ENCODE measurements at regions not wholly inside any gene's neighbourhood (a gene's known extent, or its start where the extent isn't known, plus 50 kb on each side); places are given as distances from the start of the nearest gene placed in this dataset.

- DNase-seq (ENCODE audit: low read depth in 1 of 2, low spot score in 1 of 2): no peak
- no peak for TF ChIP-seq JUND (IDR thresholded peaks at IDR 0.05; ENCODE audit: low read depth)
- in situ Hi-C loops (cut with HindIII; ENCODE audit: low pct_unique_long_range_greater_than_20kb, low sequenced_read_pairs): no loop called here
Measured at GRCh38 chr3:107272471-107272870, 104.8 kb upstream of the CCDC54 start.

- DNase-seq (ENCODE audit: low read depth in 1 of 2, low spot score in 1 of 2): peak in 1 of 2 experiments; percentile 50
- in situ Hi-C loops (cut with HindIII; ENCODE audit: low pct_unique_long_range_greater_than_20kb, low sequenced_read_pairs): no loop called here
Measured at GRCh38 chr3:107272885-107273284, 104.4 kb upstream of the CCDC54 start.

GRCh38 chr3:107273771-107274170, 103.5 kb upstream of the CCDC54 start:
- no peak for TF ChIP-seq JUND (IDR thresholded peaks at IDR 0.05; ENCODE audit: low read depth)
- in situ Hi-C loops (cut with HindIII; ENCODE audit: low pct_unique_long_range_greater_than_20kb, low sequenced_read_pairs): no loop called here
- no peak for DNase-seq (ENCODE audit: low read depth in 1 of 2, low spot score in 1 of 2)

More at GRCh38 chr3:107272885-107273284, 104.4 kb upstream of the CCDC54 start:
- no peak for TF ChIP-seq JUND (IDR thresholded peaks at IDR 0.05; ENCODE audit: low read depth)

GRCh38 chr3:107275511-107275910, 101.7 kb upstream of the CCDC54 start:
- DNase-seq (ENCODE audit: low read depth in 1 of 2, low spot score in 1 of 2): no peak
- in situ Hi-C loops (cut with HindIII; ENCODE audit: low pct_unique_long_range_greater_than_20kb, low sequenced_read_pairs): no loop called here

GRCh38 chr3:107283948-107284347, 93.3 kb upstream of the CCDC54 start:
- DNase-seq (ENCODE audit: low read depth in 1 of 2, low spot score in 1 of 2): no peak
- in situ Hi-C loops (cut with HindIII; ENCODE audit: low pct_unique_long_range_greater_than_20kb, low sequenced_read_pairs): no loop called here
- TF ChIP-seq JUND (IDR thresholded peaks at IDR 0.05; ENCODE audit: low read depth): no peak

More at GRCh38 chr3:107275511-107275910, 101.7 kb upstream of the CCDC54 start:
- TF ChIP-seq JUND (IDR thresholded peaks at IDR 0.05; ENCODE audit: low read depth): no peak

- no peak for TF ChIP-seq JUND (IDR thresholded peaks at IDR 0.05; ENCODE audit: low read depth)
- in situ Hi-C loops (cut with HindIII; ENCODE audit: low pct_unique_long_range_greater_than_20kb, low sequenced_read_pairs): no loop called here
- DNase-seq (ENCODE audit: low read depth in 1 of 2, low spot score in 1 of 2): no peak
Measured at GRCh38 chr3:107284612-107285011, 92.6 kb upstream of the CCDC54 start.

- in situ Hi-C loops (cut with HindIII; ENCODE audit: low pct_unique_long_range_greater_than_20kb, low sequenced_read_pairs): no loop called here
- TF ChIP-seq JUND (IDR thresholded peaks at IDR 0.05; ENCODE audit: low read depth): no peak
- DNase-seq (ENCODE audit: low read depth in 1 of 2, low spot score in 1 of 2): no peak
Measured at GRCh38 chr3:107285197-107285596, 92.0 kb upstream of the CCDC54 start.

GRCh38 chr3:107289354-107289753, 87.9 kb upstream of the CCDC54 start:
- TF ChIP-seq JUND (IDR thresholded peaks at IDR 0.05; ENCODE audit: low read depth): no peak
- in situ Hi-C loops (cut with HindIII; ENCODE audit: low pct_unique_long_range_greater_than_20kb, low sequenced_read_pairs): no loop called here
- peak in 1 of 2 experiments; percentile 62 for DNase-seq (ENCODE audit: low read depth in 1 of 2, low spot score in 1 of 2)

- TF ChIP-seq JUND (IDR thresholded peaks at IDR 0.05; ENCODE audit: low read depth): no peak
- in situ Hi-C loops (cut with HindIII; ENCODE audit: low pct_unique_long_range_greater_than_20kb, low sequenced_read_pairs): no loop called here
- DNase-seq (ENCODE audit: low read depth in 1 of 2, low spot score in 1 of 2): no peak
Measured at GRCh38 chr3:107294117-107294516, 83.1 kb upstream of the CCDC54 start.

DNA sequence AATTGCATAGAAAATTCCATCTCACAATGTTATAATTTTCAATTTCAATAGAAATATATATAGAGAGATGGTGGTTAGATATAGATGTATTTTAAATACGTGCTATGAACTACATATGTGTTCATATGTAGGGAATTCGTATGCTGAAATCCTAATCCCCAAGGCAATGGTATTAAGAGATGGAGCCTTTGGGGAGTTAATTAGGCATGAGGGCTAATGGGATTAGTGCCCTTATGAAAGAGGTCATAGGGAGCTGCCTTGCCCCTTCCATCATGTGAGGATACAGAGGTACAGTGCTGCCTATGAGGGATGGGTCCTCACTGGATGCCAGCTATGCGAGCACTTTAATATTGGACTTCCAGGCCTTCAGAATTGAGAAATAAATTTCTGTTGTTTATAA, 79.6 kb upstream of the CCDC54 start:
- in situ Hi-C loops (cut with HindIII; ENCODE audit: low pct_unique_long_range_greater_than_20kb, low sequenced_read_pairs): no loop called here
- no peak for DNase-seq (ENCODE audit: low read depth in 1 of 2, low spot score in 1 of 2)
- TF ChIP-seq JUND (IDR thresholded peaks at IDR 0.05; ENCODE audit: low read depth): no peak

DNA sequence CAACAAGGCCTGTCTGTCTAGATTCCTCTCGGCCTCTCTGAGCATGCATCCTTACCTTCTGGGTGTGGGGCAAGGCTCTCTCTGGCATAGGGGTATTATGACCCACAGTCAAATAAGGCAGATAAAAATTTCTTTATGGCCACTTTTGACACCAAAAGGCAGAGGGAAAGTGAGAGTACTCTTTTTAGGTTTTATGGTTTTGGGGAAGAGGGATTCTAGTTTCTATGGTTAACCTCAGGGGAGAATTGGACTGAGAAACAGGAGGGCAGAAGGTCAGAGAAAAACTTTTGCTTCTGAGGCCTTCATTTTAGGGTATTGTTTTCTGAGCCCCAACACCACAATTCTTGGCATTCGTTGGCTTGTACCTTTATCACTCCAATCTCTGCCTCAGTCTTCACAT, 70.0 kb upstream of the CCDC54 start:
- in situ Hi-C loops (cut with HindIII; ENCODE audit: low pct_unique_long_range_greater_than_20kb, low sequenced_read_pairs): no loop called here
- no peak for TF ChIP-seq JUND (IDR thresholded peaks at IDR 0.05; ENCODE audit: low read depth)
- DNase-seq (ENCODE audit: low read depth in 1 of 2, low spot score in 1 of 2): no peak

DNA sequence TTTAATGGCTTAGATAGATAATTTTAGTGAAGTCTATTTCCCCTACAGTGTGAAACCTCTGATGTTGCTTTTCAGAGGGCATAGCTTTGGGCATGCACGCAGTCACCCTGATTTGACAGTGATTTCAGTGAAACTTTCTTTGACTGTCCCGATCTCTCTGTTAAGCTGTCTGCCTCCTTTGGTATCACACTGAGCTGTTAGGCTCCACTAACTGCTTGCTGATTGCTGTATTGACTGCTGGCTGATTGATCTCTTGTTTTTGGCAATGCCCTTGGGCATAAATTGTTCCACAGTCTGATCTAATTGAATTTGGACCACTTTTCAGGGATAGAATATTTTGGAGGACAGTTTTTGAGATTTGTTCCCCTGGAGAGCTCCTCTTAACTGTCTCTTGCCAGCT, 68.5 kb upstream of the CCDC54 start:
- no peak for TF ChIP-seq JUND (IDR thresholded peaks at IDR 0.05; ENCODE audit: low read depth)
- in situ Hi-C loops (cut with HindIII; ENCODE audit: low pct_unique_long_range_greater_than_20kb, low sequenced_read_pairs): no loop called here
- no peak for DNase-seq (ENCODE audit: low read depth in 1 of 2, low spot score in 1 of 2)

- TF ChIP-seq JUND (IDR thresholded peaks at IDR 0.05; ENCODE audit: low read depth): no peak
- in situ Hi-C loops (cut with HindIII; ENCODE audit: low pct_unique_long_range_greater_than_20kb, low sequenced_read_pairs): no loop called here
- no peak for DNase-seq (ENCODE audit: low read depth in 1 of 2, low spot score in 1 of 2)
Measured at GRCh38 chr3:107309312-107309711, 67.9 kb upstream of the CCDC54 start.

DNA sequence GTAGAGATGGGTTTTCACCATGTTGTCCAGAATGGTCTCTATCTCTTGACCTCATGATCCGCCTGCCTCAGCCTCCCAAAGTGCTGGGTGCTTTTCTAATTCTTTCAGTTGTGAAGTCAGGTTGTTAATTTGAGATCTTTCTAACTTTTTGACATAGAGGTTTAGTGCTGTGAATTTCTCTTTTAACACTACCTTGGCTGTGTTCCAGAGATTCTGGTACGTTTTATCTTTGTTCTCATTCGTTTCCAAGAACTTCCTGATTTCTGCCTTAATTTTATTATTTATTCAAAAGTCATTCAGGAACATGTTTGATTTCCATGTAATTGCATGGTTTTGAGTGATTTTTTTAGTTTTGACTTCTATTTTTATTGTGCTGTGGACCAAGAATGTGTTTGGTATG, 63.5 kb upstream of the CCDC54 start:
- no peak for DNase-seq (ENCODE audit: low read depth in 1 of 2, low spot score in 1 of 2)
- no peak for TF ChIP-seq JUND (IDR thresholded peaks at IDR 0.05; ENCODE audit: low read depth)

More for the DNA sequence above, 63.5 kb upstream of the CCDC54 start:
- in situ Hi-C loops (cut with HindIII; ENCODE audit: low pct_unique_long_range_greater_than_20kb, low sequenced_read_pairs): no loop called here
